Hematopoietic multipotent progenitor cell treated with erythropoietin and hydrocortisone succinate and interleukin-3 and kit ligand, for 17 days (in vitro differentiated cells): ENCODE measurements at regions not wholly inside any gene's neighbourhood (a gene's known extent, or its start where the extent isn't known, plus 50 kb on each side); places are given as distances from the start of the nearest gene placed in this dataset.

ENCODE experiments used
- DNase-seq: peaks from one replicate; pipeline ENCODE4 v3.0.0-alpha.2; 2015; ENCODE audit warnings: low spot score

GRCh38 chr10:30793093-30793492 is 163.5 kb upstream of the LYZL2 start:
- DNase-seq, result no peak

- DNase-seq, result no peak
These were observed 162.5 kb upstream of the LYZL2 start for GRCh38 chr10:30792025-30792424.

- DNase-seq, result no peak
These were observed 161.7 kb upstream of the LYZL2 start for GRCh38 chr10:30791197-30791611.

GRCh38 chr10:30789806-30790205 is 160.3 kb upstream of the LYZL2 start:
- no peak for DNase-seq

GRCh38 chr10:30788307-30788706 is 158.8 kb upstream of the LYZL2 start:
- no peak for DNase-seq

- no peak for DNase-seq
These were observed 157.4 kb upstream of the LYZL2 start for GRCh38 chr10:30786906-30787305.

GRCh38 chr10:30786131-30786530 is 156.6 kb upstream of the LYZL2 start:
- DNase-seq, result no peak

- no peak for DNase-seq
These were observed 155.5 kb upstream of the LYZL2 start for GRCh38 chr10:30784897-30785605.

GRCh38 chr10:30784524-30784896 is 155.0 kb upstream of the LYZL2 start:
- DNase-seq, result no peak

- DNase-seq, result peak; percentile 8
These were observed 154.5 kb upstream of the LYZL2 start for GRCh38 chr10:30783939-30784501.

- DNase-seq, result no peak
These were observed 153.2 kb upstream of the LYZL2 start for GRCh38 chr10:30782537-30783461.

- no peak for DNase-seq
These were observed 152.6 kb upstream of the LYZL2 start for GRCh38 chr10:30782157-30782536.

GRCh38 chr10:30781670-30782121 is 152.1 kb upstream of the LYZL2 start:
- no peak for DNase-seq

GRCh38 chr10:30778769-30779168 is 149.2 kb upstream of the LYZL2 start:
- no peak for DNase-seq

- no peak for DNase-seq
These were observed 146.4 kb upstream of the LYZL2 start for GRCh38 chr10:30775779-30776591.

GRCh38 chr10:30774261-30774660 is 144.7 kb upstream of the LYZL2 start:
- DNase-seq, result no peak

- no peak for DNase-seq
These were observed 143.9 kb upstream of the LYZL2 start for GRCh38 chr10:30773501-30773900.

- DNase-seq, result no peak
These were observed 141.3 kb upstream of the LYZL2 start for GRCh38 chr10:30770816-30771215.

GRCh38 chr10:30770229-30770628 is 140.7 kb upstream of the LYZL2 start:
- no peak for DNase-seq

- DNase-seq, result no peak
These were observed 139.8 kb upstream of the LYZL2 start for GRCh38 chr10:30769361-30769760.

- no peak for DNase-seq
These were observed 136.1 kb upstream of the LYZL2 start for GRCh38 chr10:30765616-30766015.

GRCh38 chr10:30765022-30765615 is 135.6 kb upstream of the LYZL2 start:
- DNase-seq, result no peak
